ENCODE measurements at regions not wholly inside any gene's neighbourhood (a gene's known extent, or its start where the extent isn't known, plus 50 kb on each side); places are given as distances from the start of the nearest gene placed in this dataset.

DNA sequence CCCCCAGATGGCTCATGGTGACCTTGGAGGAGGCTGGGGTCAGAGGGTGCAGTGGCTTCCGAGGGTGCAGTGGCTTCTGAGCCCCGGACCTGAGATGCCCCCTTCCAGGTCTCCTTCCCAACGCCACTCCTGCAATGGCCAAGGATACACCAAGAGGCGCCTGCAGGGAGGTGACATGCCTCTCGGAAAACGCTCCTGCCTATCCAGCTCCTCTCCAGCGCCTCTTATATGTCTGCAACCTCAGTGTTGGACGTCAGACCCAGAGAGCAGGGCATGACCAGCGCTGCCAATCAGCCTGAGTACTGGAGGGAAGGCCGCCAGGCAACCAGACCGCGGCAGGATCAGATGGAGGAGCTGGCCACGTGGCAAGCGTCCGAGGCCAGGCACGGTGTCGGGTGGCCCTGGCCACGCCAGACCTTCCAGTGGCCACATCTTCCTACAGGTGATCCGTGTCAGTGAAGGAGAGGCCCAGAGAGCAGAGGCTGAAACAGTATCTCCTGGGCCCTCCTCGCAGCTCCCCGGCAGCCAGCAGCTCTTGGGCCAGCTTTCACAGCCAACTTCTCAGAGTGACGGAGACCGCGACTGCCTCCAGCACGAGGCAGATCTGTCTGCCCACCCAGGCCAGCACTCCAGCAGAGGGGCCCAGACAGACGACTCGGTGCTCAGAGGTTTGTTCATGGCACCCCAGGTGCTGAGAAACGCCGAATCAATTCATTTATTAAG is 199.5 kb upstream of the SALL3 start:
- POLR2A ChIA-PET: no interaction called here

DNA sequence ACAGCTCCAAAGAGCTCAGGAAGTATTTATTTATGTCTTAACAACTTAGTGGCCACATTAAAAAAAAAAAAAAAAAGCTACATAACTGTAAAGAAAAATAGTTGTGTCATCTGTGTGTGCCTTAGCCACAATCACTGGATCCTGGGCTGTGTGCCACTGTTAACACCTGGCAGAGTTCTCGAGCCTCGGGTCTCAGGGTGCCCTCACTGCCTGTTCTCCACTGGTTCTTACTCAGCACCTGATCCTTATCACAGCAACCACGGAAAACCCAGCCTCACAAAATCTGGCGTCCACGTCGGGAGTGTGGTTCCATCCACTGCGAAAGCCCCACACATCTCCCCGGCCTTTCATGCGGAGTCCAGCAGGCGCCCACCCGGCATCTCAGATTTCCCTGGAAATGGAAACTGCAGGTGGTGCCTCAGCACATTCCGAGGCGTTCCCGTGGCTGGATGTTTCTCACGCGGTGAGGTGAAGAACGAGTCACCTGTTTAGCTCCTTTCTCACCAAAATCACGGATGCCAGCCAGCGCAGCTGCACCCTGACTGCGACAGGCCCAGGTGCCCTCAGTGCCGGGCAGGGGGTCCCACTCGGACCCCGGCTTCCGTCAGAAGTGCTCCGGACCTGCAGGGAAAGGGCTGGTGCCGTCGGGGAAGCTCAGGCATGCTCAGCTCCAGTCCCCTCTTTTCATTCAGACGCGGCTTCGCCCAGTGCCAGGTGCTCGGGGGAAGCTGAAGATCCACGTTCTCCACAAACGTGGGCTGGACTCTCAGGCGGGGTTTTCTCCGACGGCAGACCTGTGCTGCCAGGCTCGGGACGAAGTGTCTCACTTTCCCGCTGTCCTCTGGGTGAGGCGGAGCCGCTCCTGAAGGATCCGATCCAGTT is 198.7 kb upstream of the SALL3 start:
- TF ChIP-seq NFRKB (IDR thresholded peaks at IDR 0.05): no peak
- TF ChIP-seq SP1 (IDR thresholded peaks at IDR 0.05): no peak
- TF ChIP-seq, protein P1, sequence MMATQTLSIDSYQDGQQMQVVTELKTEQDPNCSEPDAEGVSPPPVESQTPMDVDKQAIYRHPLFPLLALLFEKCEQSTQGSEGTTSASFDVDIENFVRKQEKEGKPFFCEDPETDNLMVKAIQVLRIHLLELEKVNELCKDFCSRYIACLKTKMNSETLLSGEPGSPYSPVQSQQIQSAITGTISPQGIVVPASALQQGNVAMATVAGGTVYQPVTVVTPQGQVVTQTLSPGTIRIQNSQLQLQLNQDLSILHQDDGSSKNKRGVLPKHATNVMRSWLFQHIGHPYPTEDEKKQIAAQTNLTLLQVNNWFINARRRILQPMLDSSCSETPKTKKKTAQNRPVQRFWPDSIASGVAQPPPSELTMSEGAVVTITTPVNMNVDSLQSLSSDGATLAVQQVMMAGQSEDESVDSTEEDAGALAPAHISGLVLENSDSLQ (IDR thresholded peaks at IDR 0.05): no peak
- TF ChIP-seq FOXA1 (IDR thresholded peaks at IDR 0.05): no peak
- TF ChIP-seq FOXK2 (IDR thresholded peaks at IDR 0.05): no peak
- no peak for TF ChIP-seq ARNT (IDR thresholded peaks at IDR 0.05)
- no peak for TF ChIP-seq ELF4 (IDR thresholded peaks at IDR 0.05)
- no peak for TF ChIP-seq TARDBP (IDR thresholded peaks at IDR 0.05)
- TF ChIP-seq L3MBTL2 (conservative IDR thresholded peaks at IDR 0.05): no peak
- no peak for TF ChIP-seq ZNF384 (IDR thresholded peaks at IDR 0.05)
- no peak for TF ChIP-seq SUZ12 (IDR thresholded peaks at IDR 0.05)
- TF ChIP-seq HDGF (IDR thresholded peaks at IDR 0.05; ENCODE audit: borderline replicate concordance): no peak
- no peak for TF ChIP-seq CTBP1 (IDR thresholded peaks at IDR 0.05; ENCODE audit: borderline replicate concordance)
- no peak for TF ChIP-seq FOXM1 (IDR thresholded peaks at IDR 0.05; ENCODE audit: borderline replicate concordance)
- TF ChIP-seq BHLHE40 (IDR thresholded peaks at IDR 0.05; ENCODE audit: borderline replicate concordance): no peak
- no peak for TF ChIP-seq LEF1 (IDR thresholded peaks at IDR 0.05; ENCODE audit: borderline replicate concordance)
- ChIA-PET POLR2A (no interaction called here), CTCF (interaction anchor here (0.6 kb wide), 1 partner anchor 11 kb away, joined by 4 read pairs; no protein-coding TSS in a partner anchor)
- DNase-seq (ENCODE audit: extremely low spot score): no peak

More for the DNA sequence above, 199.5 kb upstream of the SALL3 start:
- no peak for TF ChIP-seq L3MBTL2 (conservative IDR thresholded peaks at IDR 0.05)
- TF ChIP-seq NFRKB (IDR thresholded peaks at IDR 0.05): no peak
- TF ChIP-seq SUZ12 (IDR thresholded peaks at IDR 0.05): no peak
- TF ChIP-seq CTBP1 (IDR thresholded peaks at IDR 0.05; ENCODE audit: borderline replicate concordance): no peak
- TF ChIP-seq BHLHE40 (IDR thresholded peaks at IDR 0.05; ENCODE audit: borderline replicate concordance): no peak
- TF ChIP-seq, protein P1 (IDR thresholded peaks at IDR 0.05): no peak
- TF ChIP-seq FOXM1 (IDR thresholded peaks at IDR 0.05; ENCODE audit: borderline replicate concordance): no peak
- TF ChIP-seq ARNT (IDR thresholded peaks at IDR 0.05): no peak
- TF ChIP-seq LEF1 (IDR thresholded peaks at IDR 0.05; ENCODE audit: borderline replicate concordance): no peak
- TF ChIP-seq SP1 (IDR thresholded peaks at IDR 0.05): no peak
- TF ChIP-seq FOXK2 (IDR thresholded peaks at IDR 0.05): no peak
- no peak for TF ChIP-seq ELF4 (IDR thresholded peaks at IDR 0.05)
- TF ChIP-seq HDGF (IDR thresholded peaks at IDR 0.05; ENCODE audit: borderline replicate concordance): no peak
- no peak for TF ChIP-seq TARDBP (IDR thresholded peaks at IDR 0.05)
- TF ChIP-seq ZNF384 (IDR thresholded peaks at IDR 0.05): no peak
- no peak for TF ChIP-seq FOXA1 (IDR thresholded peaks at IDR 0.05)
- DNase-seq (ENCODE audit: extremely low spot score): no peak
- CTCF ChIA-PET: interaction anchor here (0.6 kb wide), 1 partner anchor 10 kb away, joined by 4 read pairs; no protein-coding TSS in a partner anchor

DNA sequence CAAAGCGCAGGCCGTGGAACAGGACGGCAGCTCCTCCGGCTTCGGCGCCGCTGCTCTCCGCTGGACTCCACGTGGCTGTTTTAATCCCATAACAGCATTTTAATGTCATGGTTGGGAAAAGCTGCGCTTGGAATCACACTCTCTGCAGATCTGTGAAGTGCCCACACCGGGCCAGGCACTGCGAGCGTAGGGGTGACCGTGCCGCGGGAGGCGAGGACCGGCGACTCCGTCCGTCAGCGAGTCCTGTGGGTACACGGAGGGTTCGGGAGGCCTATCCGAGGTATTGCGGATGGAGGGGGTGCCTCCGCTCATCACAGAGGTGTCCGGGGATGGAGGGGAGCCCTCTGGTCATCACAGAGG is 198.0 kb upstream of the SALL3 start:
- TF ChIP-seq ZNF384 (IDR thresholded peaks at IDR 0.05) (no peak), FOXA1 (IDR thresholded peaks at IDR 0.05) (no peak), SP1 (IDR thresholded peaks at IDR 0.05) (no peak)
- DNase-seq (ENCODE audit: extremely low spot score): no peak
- POLR2A ChIA-PET: no interaction called here
- CTCF ChIA-PET: no interaction called here

DNA sequence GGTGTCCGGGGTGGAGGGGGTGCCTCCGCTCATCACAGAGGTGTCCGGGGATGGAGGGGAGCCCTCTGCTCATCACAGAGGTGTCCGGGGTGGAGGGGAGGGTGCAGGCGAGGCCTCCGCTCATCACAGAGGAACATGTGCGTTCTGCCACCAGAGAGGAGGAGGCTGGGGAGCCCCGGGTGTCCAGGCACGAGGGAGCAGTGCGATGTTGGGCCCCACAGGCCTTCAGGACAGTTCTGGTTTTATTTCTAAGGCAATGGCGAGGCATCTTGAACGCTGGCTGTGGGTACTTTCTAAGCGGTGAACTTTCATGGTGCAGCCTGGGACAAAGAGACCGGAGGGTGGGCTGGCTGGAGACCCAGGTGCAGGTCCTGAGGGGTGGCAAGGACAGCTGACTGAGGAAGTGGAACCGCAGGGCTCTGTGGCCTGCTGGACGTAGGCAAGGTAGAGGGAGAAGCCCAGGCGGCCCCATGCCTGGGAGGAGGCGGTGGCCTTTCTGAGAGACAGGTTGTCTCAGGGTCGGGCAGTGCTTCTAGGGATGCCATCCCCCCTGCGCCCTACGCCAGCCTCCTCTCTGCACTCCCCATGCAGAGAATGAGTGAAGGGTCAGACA is 196.6 kb upstream of the SALL3 start:
- DNase-seq (ENCODE audit: extremely low spot score): no peak
- TF ChIP-seq SUZ12 (IDR thresholded peaks at IDR 0.05) (no peak), NFRKB (IDR thresholded peaks at IDR 0.05) (no peak), CTBP1 (IDR thresholded peaks at IDR 0.05; ENCODE audit: borderline replicate concordance) (no peak)
- CTCF ChIA-PET: no interaction called here
- POLR2A ChIA-PET: no interaction called here

DNA sequence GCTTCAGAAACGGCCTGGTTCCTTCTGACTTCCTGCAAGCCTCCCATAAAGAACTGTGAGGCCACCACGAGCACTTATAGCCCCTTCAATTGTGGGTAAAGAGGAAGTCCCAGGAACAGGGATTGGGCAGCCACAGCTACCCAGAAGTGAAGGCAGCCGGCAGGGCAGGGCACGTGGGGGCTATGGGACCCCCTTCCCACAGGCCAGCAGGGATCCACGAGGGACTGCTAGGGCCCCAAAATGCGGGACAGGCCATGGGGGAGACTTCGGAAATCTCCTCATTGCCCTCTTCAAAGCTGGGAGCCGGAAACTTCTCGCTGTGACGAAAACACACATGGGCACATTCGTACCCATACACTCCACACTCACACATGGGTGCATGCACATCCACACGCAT is 196.1 kb upstream of the SALL3 start:
- POLR2A ChIA-PET: no interaction called here
- CTCF ChIA-PET: no interaction called here
- DNase-seq (ENCODE audit: extremely low spot score): no peak
- no peak for TF ChIP-seq FOXK2 (IDR thresholded peaks at IDR 0.05)
- no peak for TF ChIP-seq L3MBTL2 (conservative IDR thresholded peaks at IDR 0.05)
- no peak for TF ChIP-seq CTBP1 (IDR thresholded peaks at IDR 0.05; ENCODE audit: borderline replicate concordance)
- no peak for TF ChIP-seq FOXA1 (IDR thresholded peaks at IDR 0.05)
- no peak for TF ChIP-seq ELF4 (IDR thresholded peaks at IDR 0.05)
- no peak for TF ChIP-seq FOXM1 (IDR thresholded peaks at IDR 0.05; ENCODE audit: borderline replicate concordance)

DNA sequence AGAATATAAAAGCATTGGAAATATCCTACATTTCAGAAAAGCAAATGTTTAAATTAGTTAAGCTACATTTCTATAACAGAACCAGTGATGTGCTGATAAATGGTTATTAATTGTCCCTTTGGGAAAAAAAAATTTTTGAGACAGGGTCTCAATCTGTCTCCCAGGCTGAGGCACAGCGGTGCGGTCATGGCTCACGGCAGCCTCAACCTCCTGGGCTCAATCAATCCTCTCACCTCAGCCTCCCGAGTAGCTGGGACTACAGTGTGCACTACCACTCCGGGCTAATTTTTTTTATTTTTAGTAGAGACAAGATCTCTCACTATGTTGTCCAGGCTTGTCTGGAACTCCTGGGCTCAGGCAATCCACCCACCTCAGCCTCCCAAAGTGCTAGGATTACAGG is 194.8 kb upstream of the SALL3 start:
- DNase-seq (ENCODE audit: extremely low spot score): no peak
- TF ChIP-seq ELF4 (IDR thresholded peaks at IDR 0.05): no peak
- ChIA-PET POLR2A (no interaction called here), CTCF (no interaction called here)

DNA sequence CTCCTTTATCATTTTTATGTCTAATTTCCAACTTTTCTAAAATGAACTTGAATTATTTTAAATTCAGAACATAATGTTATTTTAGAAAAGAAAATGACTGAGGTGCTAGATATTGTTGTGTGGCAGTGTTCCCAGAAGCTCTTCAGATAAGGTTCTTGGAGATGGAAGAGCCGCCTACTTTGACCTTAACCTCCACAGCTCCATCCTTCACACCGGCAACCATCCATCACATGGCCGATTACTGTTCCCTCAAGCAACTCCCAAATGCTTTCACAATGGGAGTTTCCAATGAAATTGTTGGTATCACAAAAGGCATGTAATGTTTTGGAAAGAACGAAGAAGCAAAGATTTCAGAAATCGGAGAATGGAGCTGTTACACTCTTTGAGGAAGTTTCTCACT is 193.9 kb upstream of the SALL3 start:
- ChIA-PET CTCF (no interaction called here), POLR2A (no interaction called here)
- TF ChIP-seq FOXK2 (IDR thresholded peaks at IDR 0.05) (no peak), LEF1 (IDR thresholded peaks at IDR 0.05; ENCODE audit: borderline replicate concordance) (no peak)
- DNase-seq (ENCODE audit: extremely low spot score): no peak
